ENCODE measurements at regions not wholly inside any gene's neighbourhood (a gene's known extent, or its start where the extent isn't known, plus 50 kb on each side); places are given as distances from the start of the nearest gene placed in this dataset.

- Mint-ChIP-seq H3K9me3 (ENCODE audit: unreplicated experiment) (no peaks in the 10 kb centered on the region), H3K4me1 (ENCODE audit: low read depth, unreplicated experiment) (no peaks in the 10 kb centered on the region), H3K36me3 (ENCODE audit: insufficient read depth, unreplicated experiment) (no peaks in the 10 kb centered on the region), H3K27me3 (ENCODE audit: insufficient read depth, unreplicated experiment) (peaks cover 3% of the 10 kb centered on the region), H3K27ac (ENCODE audit: unreplicated experiment) (no peak overlapping the region), H3K4me3 (ENCODE audit: unreplicated experiment) (no peak overlapping the region)
- Histone ChIP-seq H3K4me1 (no peaks in the 10 kb centered on the region), H3K9me3 (no peaks in the 10 kb centered on the region), H3K36me3 (ENCODE audit: control insufficient read depth, insufficient read depth, low read length) (no peaks in the 10 kb centered on the region), H3K4me3 (ENCODE audit: low read depth, low read length) (no peak overlapping the region), H3K27me3 (replicated peaks; ENCODE audit: control insufficient read depth, insufficient read depth, low read length) (no peaks in the 10 kb centered on the region)
- intact Hi-C loops (cut with micrococcal nuclease; ENCODE audit: unreplicated experiment): no loop called here
- ChIA-PET CTCF (no interaction called here), POLR2A (no interaction called here)
- no peak for DNase-seq
- BruUV-seq (replicated peaks): no TSS peak
- TF ChIP-seq CTCF (IDR thresholded peaks at IDR 0.05; ENCODE audit: insufficient read depth in 1 of 2, low read depth in 1 of 2, low read length in 1 of 2, severe bottlenecking in 1 of 2, unreplicated experiment in 1 of 2): no peak
These were observed 92.7 kb upstream of the COL3A1 start for GRCh38 chr2:188881434-188881833.

GRCh38 chr2:188884046-188884445 is 90.1 kb upstream of the COL3A1 start:
- intact Hi-C loops (cut with micrococcal nuclease; ENCODE audit: unreplicated experiment): no loop called here
- Histone ChIP-seq H3K4me3 (ENCODE audit: low read depth, low read length) (no peak overlapping the region), H3K9me3 (no peaks in the 10 kb centered on the region), H3K36me3 (ENCODE audit: control insufficient read depth, insufficient read depth, low read length) (no peaks in the 10 kb centered on the region), H3K27me3 (replicated peaks; ENCODE audit: control insufficient read depth, insufficient read depth, low read length) (no peaks in the 10 kb centered on the region), H3K4me1 (no peaks in the 10 kb centered on the region)
- Mint-ChIP-seq H3K9me3 (ENCODE audit: unreplicated experiment) (no peaks in the 10 kb centered on the region), H3K27ac (ENCODE audit: unreplicated experiment) (no peak overlapping the region), H3K36me3 (ENCODE audit: insufficient read depth, unreplicated experiment) (no peaks in the 10 kb centered on the region), H3K4me3 (ENCODE audit: unreplicated experiment) (no peak overlapping the region), H3K4me1 (ENCODE audit: low read depth, unreplicated experiment) (no peaks in the 10 kb centered on the region), H3K27me3 (ENCODE audit: insufficient read depth, unreplicated experiment) (peaks cover 3% of the 10 kb centered on the region)
- BruUV-seq (replicated peaks): no TSS peak
- TF ChIP-seq CTCF (IDR thresholded peaks at IDR 0.05; ENCODE audit: insufficient read depth in 1 of 2, low read depth in 1 of 2, low read length in 1 of 2, severe bottlenecking in 1 of 2, unreplicated experiment in 1 of 2): no peak
- no peak for DNase-seq
- POLR2A ChIA-PET: no interaction called here
- CTCF ChIA-PET: no interaction called here

GRCh38 chr2:188884517-188884916 is 89.7 kb upstream of the COL3A1 start:
- no peaks in the 10 kb centered on the region for H3K27me3 ChIP-seq (replicated peaks; ENCODE audit: control insufficient read depth, insufficient read depth, low read length)
- H3K4me3 ChIP-seq (ENCODE audit: low read depth, low read length): no peak overlapping the region
- no peaks in the 10 kb centered on the region for H3K9me3 ChIP-seq
- Mint-ChIP-seq H3K27ac (ENCODE audit: unreplicated experiment) (no peak overlapping the region), H3K4me3 (ENCODE audit: unreplicated experiment) (no peak overlapping the region), H3K9me3 (ENCODE audit: unreplicated experiment) (no peaks in the 10 kb centered on the region), H3K27me3 (ENCODE audit: insufficient read depth, unreplicated experiment) (peaks cover 3% of the 10 kb centered on the region), H3K4me1 (ENCODE audit: low read depth, unreplicated experiment) (no peaks in the 10 kb centered on the region), H3K36me3 (ENCODE audit: insufficient read depth, unreplicated experiment) (no peaks in the 10 kb centered on the region)
- CTCF ChIA-PET: no interaction called here
- POLR2A ChIA-PET: no interaction called here
- DNase-seq: no peak
- no peak for TF ChIP-seq CTCF (IDR thresholded peaks at IDR 0.05; ENCODE audit: insufficient read depth in 1 of 2, low read depth in 1 of 2, low read length in 1 of 2, severe bottlenecking in 1 of 2, unreplicated experiment in 1 of 2)
- intact Hi-C loops (cut with micrococcal nuclease; ENCODE audit: unreplicated experiment): no loop called here
- H3K4me1 ChIP-seq: no peaks in the 10 kb centered on the region
- no peaks in the 10 kb centered on the region for H3K36me3 ChIP-seq (ENCODE audit: control insufficient read depth, insufficient read depth, low read length)
- BruUV-seq (replicated peaks): no TSS peak

Measured in Caco-2 (cell line).